ENCODE measurements at regions not wholly inside any gene's neighbourhood (a gene's known extent, or its start where the extent isn't known, plus 50 kb on each side); places are given as distances from the start of the nearest gene placed in this dataset.

GRCh38 chr14:95404583-95404982 is 84.9 kb upstream of the CLMN start (continued):
- TF ChIP-seq, protein P1, sequence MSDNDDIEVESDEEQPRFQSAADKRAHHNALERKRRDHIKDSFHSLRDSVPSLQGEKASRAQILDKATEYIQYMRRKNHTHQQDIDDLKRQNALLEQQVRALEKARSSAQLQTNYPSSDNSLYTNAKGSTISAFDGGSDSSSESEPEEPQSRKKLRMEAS (IDR thresholded peaks at IDR 0.05), result no peak
- TF ChIP-seq, protein P2, sequence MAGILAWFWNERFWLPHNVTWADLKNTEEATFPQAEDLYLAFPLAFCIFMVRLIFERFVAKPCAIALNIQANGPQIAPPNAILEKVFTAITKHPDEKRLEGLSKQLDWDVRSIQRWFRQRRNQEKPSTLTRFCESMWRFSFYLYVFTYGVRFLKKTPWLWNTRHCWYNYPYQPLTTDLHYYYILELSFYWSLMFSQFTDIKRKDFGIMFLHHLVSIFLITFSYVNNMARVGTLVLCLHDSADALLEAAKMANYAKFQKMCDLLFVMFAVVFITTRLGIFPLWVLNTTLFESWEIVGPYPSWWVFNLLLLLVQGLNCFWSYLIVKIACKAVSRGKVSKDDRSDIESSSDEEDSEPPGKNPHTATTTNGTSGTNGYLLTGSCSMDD (CRISPR knock-in tag; IDR thresholded peaks at IDR 0.05), result no peak
- no peak for TF ChIP-seq ZFY (CRISPR knock-in tag; IDR thresholded peaks at IDR 0.05)

GRCh38 chr14:95402578-95402977 is 82.9 kb upstream of the CLMN start:
- Histone ChIP-seq H2AFZ (ENCODE audit: low read length) (no peak overlapping the region), H3K36me3 (replicated peaks in 1 of 2; ENCODE audit: control insufficient read depth in 1 of 2, insufficient read depth in 2 of 2, low read length in 2 of 2) (no peaks in the 10 kb centered on the region), H3K9me3 (ENCODE audit: low read length) (no peaks in the 10 kb centered on the region), H3K4me1 (ENCODE audit: insufficient read depth, low read length) (peaks cover 19% of the 10 kb centered on the region), H3K9ac (ENCODE audit: insufficient read depth, low read depth, low read length) (no peak overlapping the region), H3K27me3 (ENCODE audit: control insufficient read depth in 1 of 2, insufficient read depth in 2 of 2, low read length in 2 of 2) (no peaks in the 10 kb centered on the region; a peak in 1 of 5 replicates), H3K4me2 (ENCODE audit: low read depth, low read length) (no peak overlapping the region), H3K27ac (ENCODE audit: extremely low read length, insufficient read depth, low read length) (no peak overlapping the region), H3K79me2 (ENCODE audit: insufficient read depth, low read length) (no peaks in the 10 kb centered on the region), H3K4me3 (replicated peaks in 1 of 3; ENCODE audit: insufficient read depth in 1 of 3, low read depth in 2 of 3, low read length in 3 of 3) (no peak overlapping the region), H4K20me1 (ENCODE audit: insufficient read depth, low read length) (no peaks in the 10 kb centered on the region)
- no TSS peak for BruUV-seq (replicated peaks)
- TF ChIP-seq, protein P3, sequence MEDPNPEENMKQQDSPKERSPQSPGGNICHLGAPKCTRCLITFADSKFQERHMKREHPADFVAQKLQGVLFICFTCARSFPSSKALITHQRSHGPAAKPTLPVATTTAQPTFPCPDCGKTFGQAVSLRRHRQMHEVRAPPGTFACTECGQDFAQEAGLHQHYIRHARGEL (CRISPR knock-in tag; IDR thresholded peaks at IDR 0.05), result no peak
- TF ChIP-seq ATAD3A (CRISPR knock-in tag; IDR thresholded peaks at IDR 0.05), result no peak
- TF ChIP-seq, protein P4, sequence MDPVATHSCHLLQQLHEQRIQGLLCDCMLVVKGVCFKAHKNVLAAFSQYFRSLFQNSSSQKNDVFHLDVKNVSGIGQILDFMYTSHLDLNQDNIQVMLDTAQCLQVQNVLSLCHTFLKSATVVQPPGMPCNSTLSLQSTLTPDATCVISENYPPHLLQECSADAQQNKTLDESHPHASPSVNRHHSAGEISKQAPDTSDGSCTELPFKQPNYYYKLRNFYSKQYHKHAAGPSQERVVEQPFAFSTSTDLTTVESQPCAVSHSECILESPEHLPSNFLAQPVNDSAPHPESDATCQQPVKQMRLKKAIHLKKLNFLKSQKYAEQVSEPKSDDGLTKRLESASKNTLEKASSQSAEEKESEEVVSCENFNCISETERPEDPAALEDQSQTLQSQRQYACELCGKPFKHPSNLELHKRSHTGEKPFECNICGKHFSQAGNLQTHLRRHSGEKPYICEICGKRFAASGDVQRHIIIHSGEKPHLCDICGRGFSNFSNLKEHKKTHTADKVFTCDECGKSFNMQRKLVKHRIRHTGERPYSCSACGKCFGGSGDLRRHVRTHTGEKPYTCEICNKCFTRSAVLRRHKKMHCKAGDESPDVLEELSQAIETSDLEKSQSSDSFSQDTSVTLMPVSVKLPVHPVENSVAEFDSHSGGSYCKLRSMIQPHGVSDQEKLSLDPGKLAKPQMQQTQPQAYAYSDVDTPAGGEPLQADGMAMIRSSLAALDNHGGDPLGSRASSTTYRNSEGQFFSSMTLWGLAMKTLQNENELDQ (CRISPR knock-in tag; IDR thresholded peaks at IDR 0.05; ENCODE audit: borderline replicate concordance), result no peak
- in situ Hi-C loops (cut with HindIII; ENCODE audit: extremely low pct_ligation_motif_present, low pct_unique_long_range_greater_than_20kb), result no loop called here
- POLR2A ChIA-PET, result no interaction called here
- intact Hi-C loops (cut with micrococcal nuclease; ENCODE audit: unreplicated experiment), result no loop called here
- CTCF ChIA-PET (ENCODE audit: low intra/inter-chr PET ratio, low total read pairs), result no interaction called here
- no peak for ATAC-seq
- 42% methylated on average over 5 of the region's 5 CpGs for WGBS (ENCODE audit: low lambda C conversion rate)
- DNase-seq (ENCODE audit: low spot score), result no peak
- FAIRE-seq, result no peak

All from HepG2 (cell line).